ENCODE measurements at regions not wholly inside any gene's neighbourhood (a gene's known extent, or its start where the extent isn't known, plus 50 kb on each side); places are given as distances from the start of the nearest gene placed in this dataset.

GRCh38 chr4:135705343-135705742 is 1503.8 kb upstream of the PABPC4L start (continued):
- TF ChIP-seq ZNF266 (tag by site-specific recombination; IDR thresholded peaks at IDR 0.05; ENCODE audit: low read depth) (no peak), ZNF404 (tag by site-specific recombination; IDR thresholded peaks at IDR 0.05) (no peak), ZNF473 (tag by site-specific recombination; IDR thresholded peaks at IDR 0.05) (no peak), SALL2 (tag by site-specific recombination; IDR thresholded peaks at IDR 0.05; ENCODE audit: borderline replicate concordance) (no peak)
- TF ChIP-seq, protein P1, sequence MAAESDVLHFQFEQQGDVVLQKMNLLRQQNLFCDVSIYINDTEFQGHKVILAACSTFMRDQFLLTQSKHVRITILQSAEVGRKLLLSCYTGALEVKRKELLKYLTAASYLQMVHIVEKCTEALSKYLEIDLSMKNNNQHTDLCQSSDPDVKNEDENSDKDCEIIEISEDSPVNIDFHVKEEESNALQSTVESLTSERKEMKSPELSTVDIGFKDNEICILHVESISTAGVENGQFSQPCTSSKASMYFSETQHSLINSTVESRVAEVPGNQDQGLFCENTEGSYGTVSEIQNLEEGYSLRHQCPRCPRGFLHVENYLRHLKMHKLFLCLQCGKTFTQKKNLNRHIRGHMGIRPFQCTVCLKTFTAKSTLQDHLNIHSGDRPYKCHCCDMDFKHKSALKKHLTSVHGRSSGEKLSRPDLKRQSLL (tag by site-specific recombination; IDR thresholded peaks at IDR 0.05), result no peak

GRCh38 chr4:135694066-135694465 is 1492.5 kb upstream of the PABPC4L start:
- POLR2A ChIA-PET, result no interaction called here
- CTCF ChIA-PET, result no interaction called here
- Histone ChIP-seq H3K4me1 (ENCODE audit: control insufficient read depth, insufficient read depth, low read length) (no peaks in the 10 kb centered on the region), H3K36me3 (ENCODE audit: control insufficient read depth in 2 of 2, insufficient read depth in 1 of 2, low read length in 2 of 2) (no peaks in the 10 kb centered on the region), H3K27ac (ENCODE audit: extremely low read depth, low read depth, low read length) (no peak overlapping the region), H3K4me3 (ENCODE audit: low read depth, low read length) (no peak overlapping the region), H3K9me3 (ENCODE audit: control insufficient read depth, insufficient read depth, low read depth, low read length) (no peaks in the 10 kb centered on the region)
- TF ChIP-seq ATF2 (tag by site-specific recombination; IDR thresholded peaks at IDR 0.05; ENCODE audit: low read depth) (0 out of 2 replicates have a peak, but pooled peaks have one; percentile 40), ZNF549 (tag by site-specific recombination; IDR thresholded peaks at IDR 0.05) (no peak)

GRCh38 chr4:135684001-135684400 is 1482.4 kb upstream of the PABPC4L start:
- no peak overlapping the region for H3K4me3 ChIP-seq (ENCODE audit: low read depth, low read length)
- H3K27ac ChIP-seq (ENCODE audit: extremely low read depth, low read depth, low read length), result no peak overlapping the region
- TF ChIP-seq SALL2 (tag by site-specific recombination; IDR thresholded peaks at IDR 0.05; ENCODE audit: borderline replicate concordance) (no peak), ZNF280D (tag by site-specific recombination; IDR thresholded peaks at IDR 0.05) (no peak), ZNF341 (tag by site-specific recombination; IDR thresholded peaks at IDR 0.05; ENCODE audit: low read depth) (no peak), ZIC2 (tag by site-specific recombination; IDR thresholded peaks at IDR 0.05) (no peak), ZBTB44 (tag by site-specific recombination; IDR thresholded peaks at IDR 0.05) (no peak), SETDB1 (IDR thresholded peaks at IDR 0.05; ENCODE audit: insufficient read length, low read length) (no peak)
- TF ChIP-seq, protein P2, sequence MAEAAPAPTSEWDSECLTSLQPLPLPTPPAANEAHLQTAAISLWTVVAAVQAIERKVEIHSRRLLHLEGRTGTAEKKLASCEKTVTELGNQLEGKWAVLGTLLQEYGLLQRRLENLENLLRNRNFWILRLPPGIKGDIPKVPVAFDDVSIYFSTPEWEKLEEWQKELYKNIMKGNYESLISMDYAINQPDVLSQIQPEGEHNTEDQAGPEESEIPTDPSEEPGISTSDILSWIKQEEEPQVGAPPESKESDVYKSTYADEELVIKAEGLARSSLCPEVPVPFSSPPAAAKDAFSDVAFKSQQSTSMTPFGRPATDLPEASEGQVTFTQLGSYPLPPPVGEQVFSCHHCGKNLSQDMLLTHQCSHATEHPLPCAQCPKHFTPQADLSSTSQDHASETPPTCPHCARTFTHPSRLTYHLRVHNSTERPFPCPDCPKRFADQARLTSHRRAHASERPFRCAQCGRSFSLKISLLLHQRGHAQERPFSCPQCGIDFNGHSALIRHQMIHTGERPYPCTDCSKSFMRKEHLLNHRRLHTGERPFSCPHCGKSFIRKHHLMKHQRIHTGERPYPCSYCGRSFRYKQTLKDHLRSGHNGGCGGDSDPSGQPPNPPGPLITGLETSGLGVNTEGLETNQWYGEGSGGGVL (tag by site-specific recombination; IDR thresholded peaks at IDR 0.05), result no peak
- TF ChIP-seq, protein P3, sequence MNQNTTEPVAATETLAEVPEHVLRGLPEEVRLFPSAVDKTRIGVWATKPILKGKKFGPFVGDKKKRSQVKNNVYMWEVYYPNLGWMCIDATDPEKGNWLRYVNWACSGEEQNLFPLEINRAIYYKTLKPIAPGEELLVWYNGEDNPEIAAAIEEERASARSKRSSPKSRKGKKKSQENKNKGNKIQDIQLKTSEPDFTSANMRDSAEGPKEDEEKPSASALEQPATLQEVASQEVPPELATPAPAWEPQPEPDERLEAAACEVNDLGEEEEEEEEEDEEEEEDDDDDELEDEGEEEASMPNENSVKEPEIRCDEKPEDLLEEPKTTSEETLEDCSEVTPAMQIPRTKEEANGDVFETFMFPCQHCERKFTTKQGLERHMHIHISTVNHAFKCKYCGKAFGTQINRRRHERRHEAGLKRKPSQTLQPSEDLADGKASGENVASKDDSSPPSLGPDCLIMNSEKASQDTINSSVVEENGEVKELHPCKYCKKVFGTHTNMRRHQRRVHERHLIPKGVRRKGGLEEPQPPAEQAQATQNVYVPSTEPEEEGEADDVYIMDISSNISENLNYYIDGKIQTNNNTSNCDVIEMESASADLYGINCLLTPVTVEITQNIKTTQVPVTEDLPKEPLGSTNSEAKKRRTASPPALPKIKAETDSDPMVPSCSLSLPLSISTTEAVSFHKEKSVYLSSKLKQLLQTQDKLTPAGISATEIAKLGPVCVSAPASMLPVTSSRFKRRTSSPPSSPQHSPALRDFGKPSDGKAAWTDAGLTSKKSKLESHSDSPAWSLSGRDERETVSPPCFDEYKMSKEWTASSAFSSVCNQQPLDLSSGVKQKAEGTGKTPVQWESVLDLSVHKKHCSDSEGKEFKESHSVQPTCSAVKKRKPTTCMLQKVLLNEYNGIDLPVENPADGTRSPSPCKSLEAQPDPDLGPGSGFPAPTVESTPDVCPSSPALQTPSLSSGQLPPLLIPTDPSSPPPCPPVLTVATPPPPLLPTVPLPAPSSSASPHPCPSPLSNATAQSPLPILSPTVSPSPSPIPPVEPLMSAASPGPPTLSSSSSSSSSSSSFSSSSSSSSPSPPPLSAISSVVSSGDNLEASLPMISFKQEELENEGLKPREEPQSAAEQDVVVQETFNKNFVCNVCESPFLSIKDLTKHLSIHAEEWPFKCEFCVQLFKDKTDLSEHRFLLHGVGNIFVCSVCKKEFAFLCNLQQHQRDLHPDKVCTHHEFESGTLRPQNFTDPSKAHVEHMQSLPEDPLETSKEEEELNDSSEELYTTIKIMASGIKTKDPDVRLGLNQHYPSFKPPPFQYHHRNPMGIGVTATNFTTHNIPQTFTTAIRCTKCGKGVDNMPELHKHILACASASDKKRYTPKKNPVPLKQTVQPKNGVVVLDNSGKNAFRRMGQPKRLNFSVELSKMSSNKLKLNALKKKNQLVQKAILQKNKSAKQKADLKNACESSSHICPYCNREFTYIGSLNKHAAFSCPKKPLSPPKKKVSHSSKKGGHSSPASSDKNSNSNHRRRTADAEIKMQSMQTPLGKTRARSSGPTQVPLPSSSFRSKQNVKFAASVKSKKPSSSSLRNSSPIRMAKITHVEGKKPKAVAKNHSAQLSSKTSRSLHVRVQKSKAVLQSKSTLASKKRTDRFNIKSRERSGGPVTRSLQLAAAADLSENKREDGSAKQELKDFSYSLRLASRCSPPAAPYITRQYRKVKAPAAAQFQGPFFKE (tag by site-specific recombination; IDR thresholded peaks at IDR 0.05; ENCODE audit: borderline replicate concordance), result no peak
- CTCF ChIA-PET, result no interaction called here
- no peaks in the 10 kb centered on the region for H3K4me1 ChIP-seq (ENCODE audit: control insufficient read depth, insufficient read depth, low read length)
- no peaks in the 10 kb centered on the region for H3K36me3 ChIP-seq (ENCODE audit: control insufficient read depth in 2 of 2, insufficient read depth in 1 of 2, low read length in 2 of 2)
- no peaks in the 10 kb centered on the region for H3K9me3 ChIP-seq (ENCODE audit: control insufficient read depth, insufficient read depth, low read depth, low read length)
- POLR2A ChIA-PET, result no interaction called here
